ENCODE measurements at regions not wholly inside any gene's neighbourhood (a gene's known extent, or its start where the extent isn't known, plus 50 kb on each side); places are given as distances from the start of the nearest gene placed in this dataset.

GRCh38 chr21:35506771-35507170 lies 457.7 kb upstream of the RUNX1 start:
- no peak for TF ChIP-seq CTCF (IDR thresholded peaks at IDR 0.05)
- TF ChIP-seq POLR2A (IDR thresholded peaks at IDR 0.05) = no peak

Data from heart left ventricle (tissue), 13 donors.